Hepatocyte (in vitro differentiated cells): ENCODE measurements at regions not wholly inside any gene's neighbourhood (a gene's known extent, or its start where the extent isn't known, plus 50 kb on each side); places are given as distances from the start of the nearest gene placed in this dataset.

Experiments used
- CTCF ChIP-seq: fragments of 200-600 bp; sonication (generic); IDR thresholded peaks from 2 replicates; pipeline ENCODE4 v1.5.1; 2016; ENCODE audit warnings: antibody characterized with exemption, mild to moderate bottlenecking; ENCODE audit not compliant: poor library complexity
- EZH2 ChIP-seq: fragments of 200-600 bp; sonication (generic); IDR thresholded peaks from 2 replicates; pipeline ENCODE4 v1.6.1; 2016; ENCODE audit warnings: antibody characterized with exemption, mild to moderate bottlenecking, borderline replicate concordance

- no peak for TF ChIP-seq CTCF
- TF ChIP-seq EZH2 = no peak
Measured at GRCh38 chr1:29962336-29962735, 726.0 kb downstream of the PTPRU start.
